Neural progenitor cell (in vitro differentiated cells): ENCODE measurements at regions not wholly inside any gene's neighbourhood (a gene's known extent, or its start where the extent isn't known, plus 50 kb on each side); places are given as distances from the start of the nearest gene placed in this dataset.

Source experiments
- DNase-seq: peaks from one replicate; pipeline ENCODE4 v3.0.0-alpha.2; 2016; ENCODE audit warnings: low spot score
- H2AFZ ChIP-seq: fragments of 200-600 bp; sonication (generic); replicated peaks from 2 replicates; pipeline ENCODE4 v1.6.1; 2016; ENCODE audit warnings: antibody characterized with exemption
- H3F3A ChIP-seq: fragments of 200-600 bp; sonication (generic); 2 replicates; pipeline ENCODE4 v1.6.1; 2016; ENCODE audit warnings: antibody characterized with exemption, low read depth
- H3K27ac ChIP-seq: fragments of 200-600 bp; sonication (generic); 2 replicates; pipeline ENCODE4 v1.5.1; 2016; ENCODE audit warnings: mild to moderate bottlenecking
- H3K27me3 ChIP-seq: fragments of 200-600 bp; sonication (generic); 2 replicates; pipeline ENCODE4 v1.6.1; 2016; ENCODE audit warnings: mild to moderate bottlenecking, moderate library complexity
- H3K36me3 ChIP-seq: fragments of 200-600 bp; sonication (generic); 2 replicates; pipeline ENCODE4 v1.5.1; 2016
- H3K4me1 ChIP-seq: fragments of 200-600 bp; sonication (generic); 2 replicates; pipeline ENCODE4 v1.6.1; 2016; ENCODE audit warnings: mixed run types
- H3K4me2 ChIP-seq: fragments of 200-600 bp; sonication (generic); 2 replicates; pipeline ENCODE4 v1.6.1; 2016
- H3K4me3 ChIP-seq: fragments of 200-600 bp; sonication (generic); 2 replicates; pipeline ENCODE4 v1.5.1; 2016
- H3K79me2 ChIP-seq: fragments of 200-600 bp; sonication (generic); 2 replicates; pipeline ENCODE4 v1.6.1; 2016; ENCODE audit warnings: low read depth
- H3K9ac ChIP-seq: fragments of 200-600 bp; sonication (generic); 2 replicates; pipeline ENCODE4 v1.6.1; 2016
- H3K9me3 ChIP-seq: fragments of 200-600 bp; sonication (generic); 2 replicates; pipeline ENCODE4 v1.5.1; 2016; ENCODE audit warnings: low read depth
- H4K20me1 ChIP-seq: fragments of 200-600 bp; sonication (generic); 2 replicates; pipeline ENCODE4 v1.6.1; 2016; ENCODE audit warnings: low read depth
- H3K27ac Mint-ChIP-seq: 3 replicates; pipeline ENCODE4 v1.8.0; 2021; ENCODE audit warnings: mixed read lengths
- H3K27me3 Mint-ChIP-seq: 2 replicates; pipeline ENCODE4 v1.8.0; 2022; ENCODE audit warnings: low read depth, mild to moderate bottlenecking, inconsistent platforms, moderate library complexity, mixed read lengths; ENCODE audit not compliant: insufficient read depth
- H3K36me3 Mint-ChIP-seq: 3 replicates; pipeline ENCODE4 v1.8.0; 2021; ENCODE audit warnings: mixed read lengths
- H3K4me1 Mint-ChIP-seq: 3 replicates; pipeline ENCODE4 v1.8.0; 2021; ENCODE audit warnings: mixed read lengths
- H3K4me3 Mint-ChIP-seq: 3 replicates; pipeline ENCODE4 v1.8.0; 2021; ENCODE audit warnings: mild to moderate bottlenecking, moderate library complexity, mixed read lengths
- H3K9me3 Mint-ChIP-seq: 3 replicates; pipeline ENCODE4 v1.8.0; 2020; ENCODE audit warnings: mixed read lengths
- EZH2 ChIP-seq: fragments of 200-600 bp; sonication (generic); IDR thresholded peaks from 2 replicates; pipeline ENCODE4 v1.6.1; 2017; ENCODE audit warnings: antibody characterized with exemption, mild to moderate bottlenecking, moderate library complexity
- EZH2phosphoT487 ChIP-seq: fragments of 200-600 bp; sonication (generic); IDR thresholded peaks from 2 replicates; pipeline ENCODE4 v1.6.1; 2017; ENCODE audit warnings: antibody characterized with exemption
- TF ChIP-seq, protein P1 (sequence below): fragments of 200-600 bp; sonication (generic); IDR thresholded peaks from 2 replicates; pipeline ENCODE4 v1.5.1; 2017; ENCODE audit warnings: antibody characterized with exemption, mild to moderate bottlenecking

DNA sequence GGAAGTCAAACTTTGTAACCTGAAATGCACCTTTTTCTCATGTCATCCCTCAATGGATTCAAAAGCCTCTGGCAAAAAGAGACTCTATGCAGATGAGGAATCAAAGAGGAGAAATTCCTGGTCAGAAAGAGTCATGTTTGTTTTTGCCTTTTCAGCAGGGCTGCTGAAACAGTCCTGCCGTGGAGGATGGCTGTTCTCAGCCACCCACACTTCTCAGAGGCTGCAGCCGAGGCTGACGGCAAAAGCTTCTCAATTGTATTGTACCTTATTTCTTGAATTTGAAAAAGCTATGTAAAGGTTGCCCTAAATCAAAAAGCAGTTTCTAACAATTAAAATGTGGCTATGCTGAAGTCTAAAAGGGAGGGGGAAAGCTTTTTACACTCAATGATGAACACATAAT, 385.3 kb downstream of the KCTD12 start:
- H3K4me2 ChIP-seq = no peak overlapping the region
- no peak overlapping the region for H3K4me3 Mint-ChIP-seq
- H3K27ac ChIP-seq = no peak overlapping the region
- no peaks in the 10 kb centered on the region for H3K9me3 ChIP-seq
- H3K36me3 ChIP-seq = no peaks in the 10 kb centered on the region
- no peaks in the 10 kb centered on the region for H3K27me3 Mint-ChIP-seq
- H3K27ac Mint-ChIP-seq = no peak overlapping the region
- no peak overlapping the region for H3K4me3 ChIP-seq
- no peaks in the 10 kb centered on the region for H3K27me3 ChIP-seq
- H3K9ac ChIP-seq = no peak overlapping the region
- H2AFZ ChIP-seq = no peak overlapping the region
- no peaks in the 10 kb centered on the region for H3K36me3 Mint-ChIP-seq
- peaks cover 6% of the 10 kb centered on the region for H3K4me1 ChIP-seq
- no peaks in the 10 kb centered on the region for H3K79me2 ChIP-seq
- no peak for DNase-seq
- peaks cover 5% of the 10 kb centered on the region for H3K4me1 Mint-ChIP-seq
- no peaks in the 10 kb centered on the region for H3F3A ChIP-seq
- H4K20me1 ChIP-seq = no peaks in the 10 kb centered on the region
- TF ChIP-seq, protein P1, sequence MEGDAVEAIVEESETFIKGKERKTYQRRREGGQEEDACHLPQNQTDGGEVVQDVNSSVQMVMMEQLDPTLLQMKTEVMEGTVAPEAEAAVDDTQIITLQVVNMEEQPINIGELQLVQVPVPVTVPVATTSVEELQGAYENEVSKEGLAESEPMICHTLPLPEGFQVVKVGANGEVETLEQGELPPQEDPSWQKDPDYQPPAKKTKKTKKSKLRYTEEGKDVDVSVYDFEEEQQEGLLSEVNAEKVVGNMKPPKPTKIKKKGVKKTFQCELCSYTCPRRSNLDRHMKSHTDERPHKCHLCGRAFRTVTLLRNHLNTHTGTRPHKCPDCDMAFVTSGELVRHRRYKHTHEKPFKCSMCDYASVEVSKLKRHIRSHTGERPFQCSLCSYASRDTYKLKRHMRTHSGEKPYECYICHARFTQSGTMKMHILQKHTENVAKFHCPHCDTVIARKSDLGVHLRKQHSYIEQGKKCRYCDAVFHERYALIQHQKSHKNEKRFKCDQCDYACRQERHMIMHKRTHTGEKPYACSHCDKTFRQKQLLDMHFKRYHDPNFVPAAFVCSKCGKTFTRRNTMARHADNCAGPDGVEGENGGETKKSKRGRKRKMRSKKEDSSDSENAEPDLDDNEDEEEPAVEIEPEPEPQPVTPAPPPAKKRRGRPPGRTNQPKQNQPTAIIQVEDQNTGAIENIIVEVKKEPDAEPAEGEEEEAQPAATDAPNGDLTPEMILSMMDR = no peak
- TF ChIP-seq EZH2phosphoT487 (no peak), EZH2 (no peak)
- no peaks in the 10 kb centered on the region for H3K9me3 Mint-ChIP-seq

DNA sequence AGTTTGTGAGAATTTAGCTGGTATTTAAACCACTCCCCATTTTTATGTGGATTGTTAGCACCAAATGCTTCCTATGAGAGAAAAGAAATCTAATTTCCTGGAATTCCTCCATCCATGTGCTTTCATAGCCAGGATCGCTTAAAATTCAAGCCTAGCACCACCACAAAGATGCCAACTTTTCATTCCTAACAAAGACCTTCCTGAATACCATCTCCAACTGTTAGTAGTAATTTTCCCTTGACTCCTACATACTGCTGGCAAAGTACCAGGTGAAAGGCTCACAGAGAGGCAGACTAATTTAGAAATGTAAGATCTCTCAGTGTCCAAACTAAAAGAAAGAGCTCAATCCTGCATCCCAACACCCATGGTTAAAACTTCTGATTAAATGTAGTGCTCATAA, 386.3 kb downstream of the KCTD12 start:
- Mint-ChIP-seq H3K27ac (no peak overlapping the region), H3K27me3 (no peaks in the 10 kb centered on the region), H3K4me1 (peaks cover 5% of the 10 kb centered on the region), H3K9me3 (no peaks in the 10 kb centered on the region), H3K36me3 (no peaks in the 10 kb centered on the region), H3K4me3 (no peak overlapping the region)
- no peak for DNase-seq
- Histone ChIP-seq H3K9ac (no peak overlapping the region), H3K4me3 (no peak overlapping the region), H4K20me1 (no peaks in the 10 kb centered on the region), H3K79me2 (no peaks in the 10 kb centered on the region), H3K36me3 (no peaks in the 10 kb centered on the region), H3K9me3 (no peaks in the 10 kb centered on the region), H3K27ac (no peak overlapping the region), H3K27me3 (no peaks in the 10 kb centered on the region), H2AFZ (no peak overlapping the region), H3K4me2 (no peak overlapping the region), H3F3A (no peaks in the 10 kb centered on the region), H3K4me1 (peaks cover 6% of the 10 kb centered on the region)
- TF ChIP-seq, protein P1 = no peak
- TF ChIP-seq EZH2 = no peak
- TF ChIP-seq EZH2phosphoT487 = no peak

DNA sequence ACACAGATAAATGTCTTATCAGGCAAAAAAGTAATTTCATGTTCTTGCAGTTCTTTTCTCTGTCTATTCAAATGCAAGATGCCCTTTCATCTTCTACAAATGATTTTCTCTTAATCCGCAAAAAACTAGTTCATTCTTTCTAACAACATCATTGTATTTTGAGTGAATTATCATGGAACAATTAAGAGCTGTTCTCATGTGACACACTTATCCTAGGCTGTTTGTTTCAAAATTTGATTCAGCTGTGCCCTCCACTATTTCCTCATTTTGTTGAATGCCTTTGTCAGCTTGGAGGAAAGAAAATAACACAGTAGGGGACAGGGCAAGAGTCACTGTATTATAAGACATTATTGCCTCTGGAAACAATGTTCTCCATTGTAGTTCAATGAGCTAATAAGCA, 396.9 kb downstream of the KCTD12 start:
- H3K36me3 ChIP-seq = no peaks in the 10 kb centered on the region
- no peak overlapping the region for H3K4me3 Mint-ChIP-seq
- H3K4me1 Mint-ChIP-seq = peaks cover 8% of the 10 kb centered on the region
- H3K4me3 ChIP-seq = no peak overlapping the region
- H3K27me3 ChIP-seq = no peaks in the 10 kb centered on the region
- H2AFZ ChIP-seq = no peak overlapping the region
- no peaks in the 10 kb centered on the region for H4K20me1 ChIP-seq
- H3F3A ChIP-seq = no peaks in the 10 kb centered on the region
- DNase-seq = peak; percentile 8
- TF ChIP-seq EZH2phosphoT487 = no peak
- TF ChIP-seq, protein P1 = no peak
- no peak for TF ChIP-seq EZH2
- H3K4me1 ChIP-seq = peaks cover 12% of the 10 kb centered on the region
- H3K36me3 Mint-ChIP-seq = no peaks in the 10 kb centered on the region
- H3K9ac ChIP-seq = no peak overlapping the region
- H3K27ac Mint-ChIP-seq = no peak overlapping the region
- peak overlapping the region; percentile 2 for H3K4me2 ChIP-seq
- no peaks in the 10 kb centered on the region for H3K9me3 ChIP-seq
- no peaks in the 10 kb centered on the region for H3K79me2 ChIP-seq
- no peaks in the 10 kb centered on the region for H3K27me3 Mint-ChIP-seq
- no peak overlapping the region for H3K27ac ChIP-seq
- peaks cover 2% of the 10 kb centered on the region for H3K9me3 Mint-ChIP-seq
